Right cardiac atrium (tissue), 5 donors: ENCODE measurements at regions not wholly inside any gene's neighbourhood (a gene's known extent, or its start where the extent isn't known, plus 50 kb on each side); places are given as distances from the start of the nearest gene placed in this dataset.

ENCODE experiments used
- ATAC-seq, 2 donors: fragments of 200-7000 bp; cut with Tn5 transposase; one replicate each; pipeline versions ENCODE4 v1.8.0 to v1.9.1; 2020; ENCODE audit warnings: moderate library complexity in 2 of 2, mild to moderate bottlenecking in 1 of 2
- DNase-seq, 3 donors: peaks; one replicate each; pipeline ENCODE4 v3.0.0-alpha.2; 2020
- H3K27ac ChIP-seq: one replicate; pipeline ENCODE4 v1.5.1; 2013; ENCODE audit warnings: mild to moderate bottlenecking, low read length, control low read depth, moderate library complexity
- H3K27me3 ChIP-seq: one replicate; pipeline ENCODE4 v1.6.1; 2013; ENCODE audit not compliant: control insufficient read depth, insufficient read depth
- H3K4me1 ChIP-seq: one replicate; pipeline ENCODE4 v1.6.1; 2013; ENCODE audit warnings: low read length; ENCODE audit not compliant: control insufficient read depth, insufficient read depth
- H3K4me3 ChIP-seq: one replicate; pipeline ENCODE4 v1.5.1; 2013; ENCODE audit warnings: low read length, control low read depth
- H3K9me3 ChIP-seq: one replicate; pipeline ENCODE4 v1.6.1; 2013; ENCODE audit warnings: low read length; ENCODE audit not compliant: control insufficient read depth
- WGBS: extraction: QIAGEN DNeasy Blood & Tissue Kit; methylation state at CpG from one replicate; pipeline ENCODE4 v1.1.7; 2013; 5-methylcytosine and 5-hydroxymethylcytosine counted together
- intact Hi-C, 4 donors: fragments of 100-400 bp; cut with DNase I; formaldehyde crosslinking; loops; one replicate each; pipeline versions ENCODE4 v1.11.0 to v1.14.0; 2022 to 2023
- donor health status: healthy with polysubstance abuse.
- donor health status: DM: no; HTN: yes; CAD: no.
- donor health status: DM: no; HTN: no; CAD: no.
- donor health status: DM: no; HTN: yes; CAD: no; lungs with severe emphysema.
- donor health status: DM: yes; HTN: yes; CAD: no.

DNA sequence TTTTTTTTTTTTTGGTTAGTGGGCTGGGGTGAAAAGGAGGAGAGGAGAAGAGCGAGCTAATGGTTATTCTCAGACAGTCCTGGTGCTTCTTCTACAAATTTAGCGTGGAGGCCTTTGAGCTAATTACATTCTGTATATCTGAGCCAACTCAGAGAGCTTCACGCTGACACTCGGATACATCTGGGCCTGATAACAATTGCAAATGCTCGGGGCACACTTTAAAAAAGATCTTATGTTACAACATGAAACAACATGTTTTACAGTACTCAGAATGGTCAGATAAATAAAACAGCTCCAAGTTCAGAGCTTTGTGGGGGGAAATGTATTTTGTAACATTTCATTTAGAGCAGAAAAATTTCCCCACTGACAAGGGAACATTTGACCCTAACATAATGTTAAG is 966.9 kb upstream of the NR2F2 start:
- Histone ChIP-seq H3K27me3 (no peaks in the 10 kb centered on the region), H3K9me3 (no peaks in the 10 kb centered on the region), H3K4me3 (no peak overlapping the region), H3K27ac (no peak overlapping the region), H3K4me1 (peaks cover 1% of the 10 kb centered on the region)
- ATAC-seq: peak in 1 of 2 donors; percentile 52
- intact Hi-C loops: no loop called here
- WGBS: 30% methylated on average over 5 of the region's 5 CpGs
- DNase-seq: no peak

DNA sequence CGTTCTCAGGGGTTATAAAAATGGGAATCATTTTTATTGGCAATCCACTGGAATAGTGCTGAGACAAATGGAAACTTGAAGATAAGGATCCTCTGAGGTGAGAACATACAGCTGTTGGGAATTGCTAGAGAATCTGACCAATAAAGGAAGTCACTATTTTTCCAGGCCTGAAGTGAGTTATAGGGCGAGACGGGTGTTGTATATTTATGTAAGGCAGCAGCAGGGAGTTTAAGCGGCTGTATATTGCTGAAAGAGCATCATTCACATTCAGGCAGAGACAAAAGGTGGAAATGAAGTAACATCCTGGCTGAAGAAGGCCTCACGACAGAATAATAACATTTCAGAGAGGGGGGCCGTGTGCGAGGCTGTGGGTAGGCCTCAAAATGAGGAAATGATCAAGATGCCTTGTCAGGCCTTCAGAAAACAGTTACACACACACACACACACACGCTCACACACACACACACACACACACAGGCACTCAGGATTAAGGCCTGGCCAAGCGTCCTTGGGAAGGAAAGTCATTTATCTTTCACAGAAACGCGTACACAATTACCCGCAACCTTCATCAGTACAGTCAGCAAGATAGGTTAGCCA is 964.9 kb upstream of the NR2F2 start:
- Histone ChIP-seq H3K4me1 (peaks cover 1% of the 10 kb centered on the region), H3K4me3 (no peak overlapping the region), H3K27me3 (no peaks in the 10 kb centered on the region), H3K27ac (peak overlapping the region; percentile 59), H3K9me3 (no peaks in the 10 kb centered on the region)
- WGBS: 44% methylated on average over 12 of the region's 12 CpGs
- ATAC-seq (peak; percentile 91 to 98), DNase-seq (peak; percentile 38 to 72 (median 50))
- intact Hi-C loops: no loop called here

DNA sequence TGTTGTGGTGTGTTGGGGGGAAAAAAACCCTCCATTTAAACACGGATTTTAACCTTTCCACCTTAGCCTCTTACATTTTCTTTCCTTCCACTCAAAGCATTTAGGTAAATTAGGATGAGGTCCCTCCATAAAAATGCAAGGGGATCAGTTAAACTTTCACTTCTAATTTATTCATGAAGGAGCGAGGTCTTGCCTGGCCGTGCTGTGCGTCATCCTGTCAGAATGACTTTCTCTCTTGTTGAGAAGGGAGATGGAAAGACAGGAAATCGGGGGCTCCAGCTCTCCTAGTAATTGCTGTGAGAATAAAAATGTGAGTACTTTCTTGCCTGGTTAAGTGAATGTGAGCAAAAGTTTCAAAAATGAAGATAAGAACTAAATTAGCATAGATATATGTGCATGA is 962.3 kb upstream of the NR2F2 start:
- intact Hi-C loops: no loop called here
- WGBS: 53% methylated on average over 5 of the region's 5 CpGs
- Histone ChIP-seq H3K27ac (no peak overlapping the region), H3K4me1 (peaks cover 1% of the 10 kb centered on the region), H3K27me3 (no peaks in the 10 kb centered on the region), H3K4me3 (no peak overlapping the region), H3K9me3 (no peaks in the 10 kb centered on the region)
- ATAC-seq: no peak
- DNase-seq: peak in 2 of 3 donors; percentile 31 to 51

DNA sequence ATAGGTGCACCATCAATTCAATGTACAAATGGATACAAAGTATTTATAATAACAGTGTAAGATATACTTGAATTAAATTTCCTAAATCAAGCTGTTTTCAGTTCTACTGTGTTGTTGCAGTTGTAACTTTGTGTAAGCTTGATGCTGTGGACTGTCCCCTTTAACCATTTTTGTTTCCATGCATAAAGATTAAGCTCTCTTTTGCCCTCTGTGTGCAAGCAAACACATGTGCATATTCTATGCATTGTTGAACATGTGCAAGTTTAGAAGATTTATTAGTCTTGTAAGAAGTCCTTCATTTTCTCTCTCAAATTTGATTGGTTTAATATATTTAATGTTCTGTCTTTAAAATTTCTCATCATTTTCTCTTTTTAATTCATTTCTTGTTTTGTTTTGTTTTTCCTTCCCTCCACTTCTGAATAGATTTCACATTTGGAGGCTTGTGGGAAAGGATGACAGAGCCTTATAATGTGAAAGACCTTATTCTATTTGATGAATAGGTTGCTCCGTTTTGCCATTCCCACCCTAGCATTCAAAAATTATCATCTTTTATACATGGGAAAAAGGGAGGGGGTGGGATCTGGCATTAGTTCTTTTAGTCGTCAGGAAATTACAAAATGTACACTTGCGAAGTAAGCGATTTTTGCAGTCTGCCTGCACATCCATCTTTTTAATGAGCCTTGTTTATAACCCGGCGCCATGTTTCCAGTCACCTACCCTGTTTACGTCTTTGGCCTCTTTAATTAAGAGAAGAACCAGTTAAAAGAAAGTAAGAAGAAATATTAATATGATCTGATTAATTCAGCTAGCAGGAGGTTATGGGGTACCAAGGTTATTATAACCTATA is 961.5 kb upstream of the NR2F2 start:
- intact Hi-C loops: no loop called here
- ATAC-seq: no peak
- no peak for DNase-seq
- peaks cover 1% of the 10 kb centered on the region for H3K4me1 ChIP-seq
- H3K4me3 ChIP-seq: no peak overlapping the region
- 85% methylated on average over 7 of the region's 7 CpGs for WGBS
- no peaks in the 10 kb centered on the region for H3K27me3 ChIP-seq
- no peaks in the 10 kb centered on the region for H3K9me3 ChIP-seq
- no peak overlapping the region for H3K27ac ChIP-seq

DNA sequence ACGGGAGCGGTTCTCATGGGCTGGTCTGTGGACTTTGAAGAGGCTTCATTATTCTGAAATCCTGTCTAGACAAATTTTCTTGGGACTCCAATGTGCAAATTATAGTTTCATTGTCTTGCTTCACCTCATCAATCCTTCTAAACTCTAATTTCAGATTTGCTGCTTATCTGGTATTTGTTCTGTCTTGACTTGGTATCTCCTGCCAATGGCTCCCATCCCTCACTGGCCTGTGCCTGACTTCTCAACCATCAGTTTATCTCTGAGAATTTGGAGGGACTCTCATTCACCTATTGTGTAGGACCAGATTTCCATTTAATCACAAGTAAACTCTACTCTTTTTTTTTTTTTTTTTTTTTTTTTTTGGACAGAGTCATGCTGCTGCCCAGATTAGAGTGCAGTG is 960.2 kb upstream of the NR2F2 start:
- no peak overlapping the region for H3K27ac ChIP-seq
- DNase-seq (no peak), ATAC-seq (no peak)
- 94% methylated on average over 2 of the region's 2 CpGs for WGBS
- intact Hi-C loops: no loop called here
- H3K9me3 ChIP-seq: no peaks in the 10 kb centered on the region
- H3K4me3 ChIP-seq: no peak overlapping the region
- H3K4me1 ChIP-seq: no peaks in the 10 kb centered on the region
- H3K27me3 ChIP-seq: no peaks in the 10 kb centered on the region

DNA sequence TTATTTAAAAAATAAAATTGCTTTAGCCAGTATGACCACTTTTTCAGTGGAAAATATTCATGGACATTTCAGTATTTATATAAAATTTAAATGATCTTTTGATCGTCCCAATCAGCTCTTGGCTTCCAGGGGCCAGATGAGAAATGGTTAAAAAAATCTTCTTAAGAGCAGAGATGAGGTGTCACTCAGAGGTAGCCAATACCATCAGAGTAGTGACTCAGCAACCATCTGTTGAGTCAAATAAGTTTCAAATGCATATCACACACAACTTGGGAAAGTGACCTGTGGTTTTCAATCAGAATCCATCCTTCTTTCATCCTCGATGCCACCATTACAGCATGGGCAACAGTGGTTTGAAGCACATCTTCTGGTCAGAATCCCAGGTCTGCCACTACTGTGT is 958.8 kb upstream of the NR2F2 start:
- H3K4me1 ChIP-seq: no peaks in the 10 kb centered on the region
- H3K27ac ChIP-seq: no peak overlapping the region
- ATAC-seq (no peak), DNase-seq (no peak)
- 92% methylated on average over 2 of the region's 2 CpGs for WGBS
- no peaks in the 10 kb centered on the region for H3K9me3 ChIP-seq
- H3K27me3 ChIP-seq: no peaks in the 10 kb centered on the region
- intact Hi-C loops: no loop called here
- H3K4me3 ChIP-seq: no peak overlapping the region

DNA sequence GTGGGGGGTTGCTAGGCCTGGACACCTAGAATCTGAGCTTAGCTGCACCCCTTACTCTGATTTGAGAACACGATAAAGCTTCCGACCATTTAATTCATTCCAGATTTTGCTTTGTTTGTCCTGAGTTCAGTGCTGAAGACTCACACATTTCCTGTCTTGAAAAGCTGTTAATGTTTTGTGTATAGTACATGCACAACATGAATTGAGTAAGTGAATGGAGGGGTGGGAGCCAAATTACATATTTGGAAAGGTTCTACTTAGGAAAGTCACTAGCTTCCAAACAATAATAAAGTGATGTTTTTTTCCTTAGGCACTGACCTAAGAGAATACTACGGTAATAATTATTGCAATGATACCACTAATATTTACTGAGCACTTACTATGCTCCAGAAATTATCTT is 955.2 kb upstream of the NR2F2 start:
- Histone ChIP-seq H3K27me3 (no peaks in the 10 kb centered on the region), H3K4me3 (no peak overlapping the region), H3K27ac (no peak overlapping the region), H3K4me1 (no peaks in the 10 kb centered on the region), H3K9me3 (no peaks in the 10 kb centered on the region)
- intact Hi-C loops: no loop called here
- 66% methylated on average over 3 of the region's 3 CpGs for WGBS
- no peak for ATAC-seq
- no peak for DNase-seq

DNA sequence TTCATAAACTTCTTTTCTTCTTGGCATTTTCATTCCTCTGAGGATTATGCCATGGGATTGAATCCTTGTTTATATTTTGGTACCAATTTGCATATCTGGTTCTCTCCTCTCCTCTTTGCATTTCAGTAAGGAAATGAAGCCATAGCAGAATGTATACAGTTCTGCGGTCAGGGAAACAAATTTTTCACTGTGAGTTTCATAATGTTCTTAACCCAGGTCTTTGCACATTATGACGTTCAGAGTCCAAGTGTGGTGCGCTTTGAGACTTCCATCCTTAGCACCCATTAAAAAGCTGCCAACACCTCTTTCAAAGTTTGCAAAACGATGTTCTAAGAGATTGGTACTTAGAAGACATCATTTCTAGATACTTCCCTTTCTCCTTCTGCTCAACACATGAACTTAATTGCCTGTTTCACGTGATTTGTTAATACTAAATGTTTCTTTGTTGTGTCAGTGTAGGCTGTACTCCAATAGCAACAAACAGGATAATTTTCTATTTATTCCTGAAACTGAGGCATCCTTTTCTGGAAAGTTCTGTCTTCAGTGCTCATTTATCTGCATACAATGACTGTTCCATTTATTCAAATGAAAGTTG is 953.1 kb upstream of the NR2F2 start:
- Histone ChIP-seq H3K4me3 (no peak overlapping the region), H3K4me1 (no peaks in the 10 kb centered on the region), H3K27me3 (no peaks in the 10 kb centered on the region), H3K27ac (no peak overlapping the region), H3K9me3 (no peaks in the 10 kb centered on the region)
- DNase-seq: no peak
- intact Hi-C loops: no loop called here
- ATAC-seq: no peak
- WGBS: 79% methylated on average over 5 of the region's 5 CpGs

DNA sequence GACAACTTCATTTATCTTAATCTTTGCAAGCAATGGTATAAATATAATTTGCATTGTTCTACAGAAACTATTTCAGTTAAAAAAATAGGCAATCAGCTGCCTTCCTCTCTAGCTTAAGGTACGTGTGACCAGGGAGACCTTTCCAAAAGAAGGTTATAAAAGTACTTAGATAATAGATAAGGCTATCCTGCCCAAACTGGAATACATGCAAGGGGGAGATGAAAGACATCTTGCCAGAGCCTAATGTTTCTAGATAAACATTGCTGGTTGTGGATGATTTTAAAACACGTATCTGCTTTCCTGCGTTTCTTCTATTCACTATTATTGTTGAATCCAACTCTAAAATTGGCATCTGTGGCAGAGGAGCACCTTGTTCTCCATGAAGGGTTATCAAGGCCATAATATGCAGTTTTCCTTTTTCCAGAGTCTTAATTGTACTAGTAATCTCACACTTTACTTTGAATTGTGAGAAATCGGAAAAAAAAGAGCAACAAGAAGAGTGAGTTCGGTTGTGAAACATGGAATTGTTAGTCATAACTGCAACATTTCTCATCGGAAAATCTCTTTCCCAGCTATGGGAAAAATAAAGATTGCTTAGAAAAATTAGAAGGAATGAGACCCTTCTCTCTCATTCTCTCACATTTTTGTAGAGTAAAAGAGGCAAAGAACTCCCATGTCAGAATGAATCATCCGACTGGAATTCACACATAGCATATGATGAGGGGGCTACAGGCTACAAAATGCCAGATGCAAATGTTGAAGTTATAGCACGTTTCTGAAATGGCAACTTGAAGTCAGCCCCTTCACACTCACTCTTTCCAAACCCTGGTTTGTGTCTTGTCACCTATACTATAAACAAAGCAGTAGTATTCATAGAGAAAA is 936.1 kb upstream of the NR2F2 start:
- Histone ChIP-seq H3K27me3 (no peaks in the 10 kb centered on the region), H3K9me3 (no peaks in the 10 kb centered on the region), H3K27ac (no peak overlapping the region), H3K4me1 (no peaks in the 10 kb centered on the region), H3K4me3 (peak overlapping the region; percentile 5)
- peak; percentile 56 to 90 for ATAC-seq
- 25% methylated on average over 8 of the region's 8 CpGs for WGBS
- intact Hi-C loops: no loop called here
- no peak for DNase-seq

DNA sequence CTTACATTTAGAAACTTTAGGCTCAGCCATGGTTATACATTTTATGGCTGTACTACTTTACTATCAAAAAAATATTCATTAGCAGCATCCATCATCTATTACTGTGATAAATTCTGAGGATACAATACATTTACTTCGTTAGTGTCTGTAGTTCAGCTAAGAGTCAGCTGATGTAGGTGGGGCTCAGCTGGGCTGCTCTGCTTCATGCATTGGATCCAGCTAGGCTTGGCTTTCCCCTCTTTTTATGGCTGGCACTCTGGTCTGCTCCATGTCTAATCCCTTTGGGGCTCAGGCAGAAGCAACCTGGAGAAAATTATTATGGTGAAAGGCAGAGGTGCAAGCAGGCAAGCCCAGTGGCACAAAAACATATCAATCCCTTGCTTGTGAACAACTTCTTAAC is 930.1 kb upstream of the NR2F2 start:
- ATAC-seq: no peak
- Histone ChIP-seq H3K27me3 (no peaks in the 10 kb centered on the region), H3K27ac (no peak overlapping the region), H3K9me3 (no peaks in the 10 kb centered on the region), H3K4me3 (no peak overlapping the region), H3K4me1 (no peaks in the 10 kb centered on the region)
- intact Hi-C loops: no loop called here
- 66% methylated on average over 1 of the region's 1 CpG for WGBS
- DNase-seq: no peak

DNA sequence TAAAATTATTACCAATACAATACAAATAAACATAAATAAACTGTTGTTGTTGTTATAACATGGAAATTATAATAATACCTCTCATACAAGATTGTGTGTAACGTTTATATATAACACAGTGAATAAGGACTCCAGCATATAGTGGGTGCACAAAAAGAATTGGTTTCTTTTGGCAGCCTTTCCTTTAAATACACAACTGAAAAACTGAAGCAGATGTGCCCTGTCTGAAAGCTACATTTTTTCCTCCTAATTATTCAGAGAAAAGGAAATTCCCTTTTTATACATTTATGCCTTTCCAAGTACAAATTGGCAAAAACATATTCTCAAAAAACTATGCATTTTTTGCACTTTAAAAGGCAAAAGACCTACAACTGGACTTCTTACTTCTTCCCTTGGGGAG is 928.9 kb upstream of the NR2F2 start:
- ATAC-seq (no peak), DNase-seq (no peak)
- intact Hi-C loops: no loop called here
- Histone ChIP-seq H3K9me3 (no peaks in the 10 kb centered on the region), H3K27me3 (no peaks in the 10 kb centered on the region), H3K4me1 (no peaks in the 10 kb centered on the region), H3K4me3 (no peak overlapping the region), H3K27ac (no peak overlapping the region)
- WGBS: 47% methylated on average over 1 of the region's 1 CpG
